MM.1S (cell line): ENCODE measurements at regions not wholly inside any gene's neighbourhood (a gene's known extent, or its start where the extent isn't known, plus 50 kb on each side); places are given as distances from the start of the nearest gene placed in this dataset.
"Not testable (repeated sequence)": the region's sequence is repeated elsewhere in the genome, so short reads cannot be mapped to it uniquely, and the experiment has no call there.

Source experiments
- DNase-seq: peaks from one replicate; pipeline ENCODE4 v3.0.0-alpha.2; 2015
- H2AFZ ChIP-seq: fragments of 300-600 bp; sonication (generic); 2 replicates; pipeline ENCODE4 v1.6.0; 2016; ENCODE audit warnings: antibody characterized with exemption, low read length
- H3F3A ChIP-seq: fragments of 300-600 bp; sonication (generic); 2 replicates; pipeline ENCODE4 v1.6.1; 2016; ENCODE audit warnings: mild to moderate bottlenecking, antibody characterized with exemption, low read length, moderate library complexity, mixed read lengths; ENCODE audit not compliant: insufficient read depth
- H3K27ac ChIP-seq: fragments of 300-600 bp; sonication (generic); 2 replicates; pipeline ENCODE4 v1.5.1; 2016; ENCODE audit warnings: mild to moderate bottlenecking, low read length
- H3K27me3 ChIP-seq: fragments of 300-600 bp; sonication (generic); replicated peaks from 2 replicates; pipeline ENCODE4 v1.6.0; 2016; ENCODE audit warnings: low read length; ENCODE audit not compliant: insufficient read depth
- H3K36me3 ChIP-seq: fragments of 300-600 bp; sonication (generic); replicated peaks from 2 replicates; pipeline ENCODE4 v1.6.1; 2016; ENCODE audit warnings: mild to moderate bottlenecking, low read length, mixed read lengths; ENCODE audit not compliant: insufficient read depth
- H3K4me1 ChIP-seq: fragments of 300-600 bp; sonication (generic); 2 replicates; pipeline ENCODE4 v1.6.1; 2016; ENCODE audit warnings: low read length, mixed read lengths
- H3K4me2 ChIP-seq: fragments of 300-600 bp; sonication (generic); 2 replicates; pipeline ENCODE4 v1.6.0; 2016; ENCODE audit warnings: low read depth, low read length
- H3K4me3 ChIP-seq: fragments of 300-600 bp; sonication (generic); 2 replicates; pipeline ENCODE4 v1.5.1; 2016; ENCODE audit warnings: low read length, mixed read lengths
- H3K79me2 ChIP-seq: fragments of 300-600 bp; sonication (generic); 2 replicates; pipeline ENCODE4 v1.6.1; 2016; ENCODE audit warnings: mixed run types, low read length, mixed read lengths
- H3K9ac ChIP-seq: fragments of 300-600 bp; sonication (generic); 2 replicates; pipeline ENCODE4 v1.6.1; 2016; ENCODE audit warnings: low read length, mixed read lengths
- H3K9me2 ChIP-seq: fragments of 300-600 bp; sonication (generic); replicated peaks from 2 replicates; pipeline ENCODE4 v1.6.1; 2016; ENCODE audit warnings: mild to moderate bottlenecking, low read length, mixed read lengths; ENCODE audit not compliant: insufficient read depth
- H3K9me3 ChIP-seq: fragments of 300-600 bp; sonication (generic); replicated peaks from 2 replicates; pipeline ENCODE4 v1.6.1; 2016; ENCODE audit warnings: mild to moderate bottlenecking, low read length, mixed read lengths; ENCODE audit not compliant: insufficient read depth
- H4K20me1 ChIP-seq: fragments of 300-600 bp; sonication (generic); 2 replicates; pipeline ENCODE4 v1.6.1; 2016; ENCODE audit warnings: mild to moderate bottlenecking, low read length, moderate library complexity, mixed read lengths; ENCODE audit not compliant: insufficient read depth
- CTCF ChIP-seq: fragments of 300-600 bp; sonication (generic); IDR thresholded peaks from 2 replicates; pipeline ENCODE4 v1.5.1; 2016; ENCODE audit warnings: antibody characterized with exemption, low read length, mixed read lengths
- EZH2 ChIP-seq: fragments of 300-600 bp; sonication (generic); optimal IDR thresholded peaks from 2 replicates; pipeline ENCODE3; 2017; ENCODE audit warnings: low read depth, mild to moderate bottlenecking, antibody characterized with exemption, low read length, mixed read lengths
- EZH2phosphoT487 ChIP-seq: fragments of 300-600 bp; sonication (generic); IDR thresholded peaks from 2 replicates; pipeline ENCODE4 v1.6.1; 2018; ENCODE audit warnings: antibody characterized with exemption, low read length

DNA sequence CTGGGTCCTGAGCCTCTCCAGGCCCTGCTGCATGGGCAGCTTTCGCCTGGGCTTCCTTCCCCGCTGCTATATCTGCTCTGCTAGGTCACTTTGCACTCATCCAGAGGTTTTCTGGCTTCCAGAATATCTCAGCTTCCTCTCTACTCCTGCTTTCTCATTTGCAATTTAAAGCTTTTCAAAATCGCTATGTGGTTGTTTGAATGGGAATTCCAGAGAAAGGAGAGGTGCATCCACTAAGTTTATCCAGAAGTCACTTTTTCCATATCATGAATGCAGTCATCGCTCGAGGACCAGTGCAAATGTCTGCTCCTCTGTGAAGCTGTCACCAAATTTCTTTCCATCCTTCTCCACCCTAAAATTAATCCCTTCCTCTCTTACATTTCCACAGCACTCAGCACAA lies 61.2 kb downstream of the SOD2 start:
- Histone ChIP-seq H3K9me2 (no peaks in the 10 kb centered on the region), H3K36me3 (no peaks in the 10 kb centered on the region), H4K20me1 (no peaks in the 10 kb centered on the region), H3K79me2 (no peaks in the 10 kb centered on the region), H3K4me1 (no peaks in the 10 kb centered on the region), H3F3A (no peaks in the 10 kb centered on the region), H3K27me3 (no peaks in the 10 kb centered on the region), H3K9me3 (no peaks in the 10 kb centered on the region), H2AFZ (no peak overlapping the region), H3K4me3 (no peak overlapping the region), H3K9ac (no peak overlapping the region), H3K27ac (no peak overlapping the region), H3K4me2 (no peak overlapping the region)
- no peak for DNase-seq
- TF ChIP-seq EZH2phosphoT487, result no peak
- no peak for TF ChIP-seq CTCF
- no peak for TF ChIP-seq EZH2

DNA sequence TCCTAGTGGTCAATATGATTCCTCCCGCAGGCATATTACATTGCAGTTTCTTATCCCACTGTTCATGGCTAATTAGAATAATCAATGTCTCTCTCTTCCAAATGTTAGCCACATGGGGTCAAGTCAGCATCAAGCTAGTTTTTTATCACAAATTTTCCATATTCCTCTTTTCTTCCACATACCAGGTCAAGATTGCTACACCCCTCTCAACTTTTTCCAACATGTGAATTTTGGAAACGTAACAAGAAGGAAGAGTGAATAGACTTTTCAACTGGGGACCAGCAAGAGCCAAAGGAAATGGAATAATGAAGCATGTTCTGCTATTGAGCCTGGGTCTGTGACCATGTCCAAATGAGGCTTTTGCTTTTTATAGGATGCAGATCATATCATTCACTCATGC lies 65.1 kb downstream of the SOD2 start:
- no peaks in the 10 kb centered on the region for H3K36me3 ChIP-seq
- no peak overlapping the region for H3K27ac ChIP-seq

GRCh38 chr6:159626506-159626905 lies 66.5 kb downstream of the SOD2 start:
- DNase-seq, H3K27ac ChIP-seq, H3K79me2 ChIP-seq, H2AFZ ChIP-seq, H3K4me3 ChIP-seq, H3K9me2 ChIP-seq, H3F3A ChIP-seq, H3K4me1 ChIP-seq, H3K4me2 ChIP-seq, H3K36me3 ChIP-seq, H3K9ac ChIP-seq, H3K27me3 ChIP-seq, H3K9me3 ChIP-seq, H4K20me1 ChIP-seq: not testable (repeated sequence)

More for the DNA sequence above, 65.1 kb downstream of the SOD2 start:
- no peak for TF ChIP-seq CTCF
- DNase-seq, result no peak
- no peaks in the 10 kb centered on the region for H3K9me2 ChIP-seq
- H4K20me1 ChIP-seq, result no peaks in the 10 kb centered on the region
- no peaks in the 10 kb centered on the region for H3K9me3 ChIP-seq
- no peaks in the 10 kb centered on the region for H3K4me1 ChIP-seq
- no peak overlapping the region for H2AFZ ChIP-seq
- H3K27me3 ChIP-seq, result no peaks in the 10 kb centered on the region
- H3F3A ChIP-seq, result no peaks in the 10 kb centered on the region
- H3K4me2 ChIP-seq, result no peak overlapping the region
- no peak overlapping the region for H3K9ac ChIP-seq
- H3K4me3 ChIP-seq, result no peak overlapping the region
- H3K79me2 ChIP-seq, result no peaks in the 10 kb centered on the region

GRCh38 chr6:159623156-159623555 lies 69.9 kb downstream of the SOD2 start:
- Histone ChIP-seq H3K9me3 (no peaks in the 10 kb centered on the region), H3K9me2 (no peaks in the 10 kb centered on the region), H3K4me1 (no peaks in the 10 kb centered on the region), H3K4me3 (no peak overlapping the region), H3F3A (no peaks in the 10 kb centered on the region), H3K36me3 (no peaks in the 10 kb centered on the region), H3K4me2 (no peak overlapping the region), H3K79me2 (no peaks in the 10 kb centered on the region), H2AFZ (no peak overlapping the region), H3K9ac (no peak overlapping the region), H3K27me3 (no peaks in the 10 kb centered on the region), H3K27ac (no peak overlapping the region), H4K20me1 (no peaks in the 10 kb centered on the region)
- TF ChIP-seq EZH2phosphoT487 (no peak), EZH2 (no peak), CTCF (no peak)
- DNase-seq, result no peak
